MM.1S (cell line): ENCODE measurements at regions not wholly inside any gene's neighbourhood (a gene's known extent, or its start where the extent isn't known, plus 50 kb on each side); places are given as distances from the start of the nearest gene placed in this dataset.
A peak's percentile ranks its signal among the peaks of the same experiment; 100 is the strongest.
"Not testable (repeated sequence)": the region's sequence is repeated elsewhere in the genome, so short reads cannot be mapped to it uniquely, and the experiment has no call there.

ENCODE experiments used
- DNase-seq: peaks from one replicate; pipeline ENCODE4 v3.0.0-alpha.2; 2015
- H2AFZ ChIP-seq: fragments of 300-600 bp; sonication (generic); 2 replicates; pipeline ENCODE4 v1.6.0; 2016; ENCODE audit warnings: antibody characterized with exemption, low read length
- H3F3A ChIP-seq: fragments of 300-600 bp; sonication (generic); 2 replicates; pipeline ENCODE4 v1.6.1; 2016; ENCODE audit warnings: mild to moderate bottlenecking, antibody characterized with exemption, low read length, moderate library complexity, mixed read lengths; ENCODE audit not compliant: insufficient read depth
- H3K27ac ChIP-seq: fragments of 300-600 bp; sonication (generic); 2 replicates; pipeline ENCODE4 v1.5.1; 2016; ENCODE audit warnings: mild to moderate bottlenecking, low read length
- H3K27me3 ChIP-seq: fragments of 300-600 bp; sonication (generic); replicated peaks from 2 replicates; pipeline ENCODE4 v1.6.0; 2016; ENCODE audit warnings: low read length; ENCODE audit not compliant: insufficient read depth
- H3K36me3 ChIP-seq: fragments of 300-600 bp; sonication (generic); replicated peaks from 2 replicates; pipeline ENCODE4 v1.6.1; 2016; ENCODE audit warnings: mild to moderate bottlenecking, low read length, mixed read lengths; ENCODE audit not compliant: insufficient read depth
- H3K4me1 ChIP-seq: fragments of 300-600 bp; sonication (generic); 2 replicates; pipeline ENCODE4 v1.6.1; 2016; ENCODE audit warnings: low read length, mixed read lengths
- H3K4me2 ChIP-seq: fragments of 300-600 bp; sonication (generic); 2 replicates; pipeline ENCODE4 v1.6.0; 2016; ENCODE audit warnings: low read depth, low read length
- H3K4me3 ChIP-seq: fragments of 300-600 bp; sonication (generic); 2 replicates; pipeline ENCODE4 v1.5.1; 2016; ENCODE audit warnings: low read length, mixed read lengths
- H3K79me2 ChIP-seq: fragments of 300-600 bp; sonication (generic); 2 replicates; pipeline ENCODE4 v1.6.1; 2016; ENCODE audit warnings: mixed run types, low read length, mixed read lengths
- H3K9ac ChIP-seq: fragments of 300-600 bp; sonication (generic); 2 replicates; pipeline ENCODE4 v1.6.1; 2016; ENCODE audit warnings: low read length, mixed read lengths
- H3K9me2 ChIP-seq: fragments of 300-600 bp; sonication (generic); replicated peaks from 2 replicates; pipeline ENCODE4 v1.6.1; 2016; ENCODE audit warnings: mild to moderate bottlenecking, low read length, mixed read lengths; ENCODE audit not compliant: insufficient read depth
- H3K9me3 ChIP-seq: fragments of 300-600 bp; sonication (generic); replicated peaks from 2 replicates; pipeline ENCODE4 v1.6.1; 2016; ENCODE audit warnings: mild to moderate bottlenecking, low read length, mixed read lengths; ENCODE audit not compliant: insufficient read depth
- H4K20me1 ChIP-seq: fragments of 300-600 bp; sonication (generic); 2 replicates; pipeline ENCODE4 v1.6.1; 2016; ENCODE audit warnings: mild to moderate bottlenecking, low read length, moderate library complexity, mixed read lengths; ENCODE audit not compliant: insufficient read depth
- EZH2 ChIP-seq: fragments of 300-600 bp; sonication (generic); optimal IDR thresholded peaks from 2 replicates; pipeline ENCODE3; 2017; ENCODE audit warnings: low read depth, mild to moderate bottlenecking, antibody characterized with exemption, low read length, mixed read lengths
- EZH2phosphoT487 ChIP-seq: fragments of 300-600 bp; sonication (generic); IDR thresholded peaks from 2 replicates; pipeline ENCODE4 v1.6.1; 2018; ENCODE audit warnings: antibody characterized with exemption, low read length
- TF ChIP-seq, protein P1 (sequence below): fragments of 300-600 bp; sonication (generic); IDR thresholded peaks from 2 replicates; pipeline ENCODE4 v1.5.1; 2016; ENCODE audit warnings: antibody characterized with exemption, low read length, mixed read lengths

GRCh38 chr10:11687357-11687771 lies 54.8 kb upstream of the ECHDC3 start:
- H3K79me2 ChIP-seq, result no peaks in the 10 kb centered on the region
- peaks cover 14% of the 10 kb centered on the region for H3F3A ChIP-seq
- H3K36me3 ChIP-seq, result no peaks in the 10 kb centered on the region
- H2AFZ ChIP-seq, result no peak overlapping the region
- no peak for DNase-seq
- no peak overlapping the region for H3K4me2 ChIP-seq
- H3K9ac ChIP-seq, result no peak overlapping the region
- H3K9me3 ChIP-seq, result no peaks in the 10 kb centered on the region
- TF ChIP-seq EZH2phosphoT487 (no peak), EZH2 (no peak)
- TF ChIP-seq, protein P1, sequence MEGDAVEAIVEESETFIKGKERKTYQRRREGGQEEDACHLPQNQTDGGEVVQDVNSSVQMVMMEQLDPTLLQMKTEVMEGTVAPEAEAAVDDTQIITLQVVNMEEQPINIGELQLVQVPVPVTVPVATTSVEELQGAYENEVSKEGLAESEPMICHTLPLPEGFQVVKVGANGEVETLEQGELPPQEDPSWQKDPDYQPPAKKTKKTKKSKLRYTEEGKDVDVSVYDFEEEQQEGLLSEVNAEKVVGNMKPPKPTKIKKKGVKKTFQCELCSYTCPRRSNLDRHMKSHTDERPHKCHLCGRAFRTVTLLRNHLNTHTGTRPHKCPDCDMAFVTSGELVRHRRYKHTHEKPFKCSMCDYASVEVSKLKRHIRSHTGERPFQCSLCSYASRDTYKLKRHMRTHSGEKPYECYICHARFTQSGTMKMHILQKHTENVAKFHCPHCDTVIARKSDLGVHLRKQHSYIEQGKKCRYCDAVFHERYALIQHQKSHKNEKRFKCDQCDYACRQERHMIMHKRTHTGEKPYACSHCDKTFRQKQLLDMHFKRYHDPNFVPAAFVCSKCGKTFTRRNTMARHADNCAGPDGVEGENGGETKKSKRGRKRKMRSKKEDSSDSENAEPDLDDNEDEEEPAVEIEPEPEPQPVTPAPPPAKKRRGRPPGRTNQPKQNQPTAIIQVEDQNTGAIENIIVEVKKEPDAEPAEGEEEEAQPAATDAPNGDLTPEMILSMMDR, result no peak
- no peak overlapping the region for H3K27ac ChIP-seq
- peaks cover 26% of the 10 kb centered on the region for H3K27me3 ChIP-seq
- no peaks in the 10 kb centered on the region for H4K20me1 ChIP-seq
- H3K9me2 ChIP-seq, result no peaks in the 10 kb centered on the region
- H3K4me3 ChIP-seq, result no peak overlapping the region
- H3K4me1 ChIP-seq, result peaks cover 18% of the 10 kb centered on the region

- Histone ChIP-seq H3K4me3 (peak overlapping the region; percentile 55), H3K9me3 (no peaks in the 10 kb centered on the region), H3K9me2 (no peaks in the 10 kb centered on the region), H3K79me2 (no peaks in the 10 kb centered on the region), H3K4me2 (peak overlapping the region; percentile 84), H3K4me1 (peaks cover 18% of the 10 kb centered on the region), H3K27ac (peak overlapping the region; percentile 96; the same call in 1 of the 2 replicates), H3K9ac (no peak overlapping the region; the same call in 1 of the 2 replicates), H3F3A (peaks cover 14% of the 10 kb centered on the region), H3K27me3 (peaks cover 12% of the 10 kb centered on the region), H3K36me3 (no peaks in the 10 kb centered on the region), H4K20me1 (no peaks in the 10 kb centered on the region), H2AFZ (peak overlapping the region; percentile 81; the same call in 1 of the 2 replicates)
- TF ChIP-seq, protein P1, result no peak
- peak; percentile 11 for DNase-seq
Measured at GRCh38 chr10:11685787-11686218, 56.4 kb upstream of the ECHDC3 start.

GRCh38 chr10:11684717-11685645 lies 57.2 kb upstream of the ECHDC3 start:
- Histone ChIP-seq H3K4me2 (peak overlapping the region; percentile 84), H3F3A (peaks cover 14% of the 10 kb centered on the region), H3K27ac (peak overlapping the region; percentile 96)

GRCh38 chr10:11684341-11684716 lies 57.9 kb upstream of the ECHDC3 start:
- not testable (repeated sequence) for H3K79me2 ChIP-seq, H3K27me3 ChIP-seq, H3K9me3 ChIP-seq, H4K20me1 ChIP-seq, H3K9me2 ChIP-seq, H3K36me3 ChIP-seq, DNase-seq
- H3K27ac ChIP-seq, result peak overlapping the region; percentile 96
- H3K4me2 ChIP-seq, result peak overlapping the region; percentile 84
- H2AFZ ChIP-seq, result peak overlapping the region; percentile 81
- H3F3A ChIP-seq, result peaks cover 14% of the 10 kb centered on the region
- peak overlapping the region; percentile 61 for H3K9ac ChIP-seq
- H3K4me3 ChIP-seq, result peak overlapping the region; percentile 55
- H3K4me1 ChIP-seq, result peaks cover 18% of the 10 kb centered on the region

More at GRCh38 chr10:11684717-11685645, 57.2 kb upstream of the ECHDC3 start:
- H3K9me2 ChIP-seq, result no peaks in the 10 kb centered on the region
- H4K20me1 ChIP-seq, result no peaks in the 10 kb centered on the region
- H2AFZ ChIP-seq, result peak overlapping the region; percentile 81
- H3K36me3 ChIP-seq, result no peaks in the 10 kb centered on the region
- peak; percentile 84 for DNase-seq
- TF ChIP-seq EZH2 (no peak), EZH2phosphoT487 (no peak)
- TF ChIP-seq, protein P1, result no peak
- no peaks in the 10 kb centered on the region for H3K9me3 ChIP-seq
- peak overlapping the region; percentile 55 for H3K4me3 ChIP-seq
- H3K27me3 ChIP-seq, result peaks cover 4% of the 10 kb centered on the region
- H3K79me2 ChIP-seq, result no peaks in the 10 kb centered on the region
- peaks cover 18% of the 10 kb centered on the region for H3K4me1 ChIP-seq
- peak overlapping the region; percentile 61 for H3K9ac ChIP-seq
